A549 (cell line): ENCODE measurements at regions not wholly inside any gene's neighbourhood (a gene's known extent, or its start where the extent isn't known, plus 50 kb on each side); places are given as distances from the start of the nearest gene placed in this dataset.

Source experiments
- ATAC-seq, 2 experiments: fragments of 200-7000 bp in 1 of 2; fragments of >200 bp in 1 of 2; cut with Nextera tagmentation in 1 of 2; cut with Tn5 transposase in 1 of 2; 3 replicates each; pipeline versions ENCODE4 v1.8.0 to v1.9.1; 2018 to 2020; ENCODE audit warnings: mild to moderate bottlenecking in 1 of 2, moderate library complexity in 1 of 2
- CTCF ChIA-PET: fragments of 300-600 bp; sonication (Branson Sonifier 250); formaldehyde crosslinking; extraction: SDS; loops from one replicate; lab custom pipeline; 2021; ENCODE audit warnings: antibody characterized with exemption, inconsistent platforms; lab: Yijun Ruan, JAX
- POLR2A ChIA-PET: fragments of 350-600 bp; formaldehyde crosslinking; extraction: SDS; loops from one replicate; lab custom pipeline; 2021; ENCODE audit warnings: antibody characterized with exemption, inconsistent platforms; lab: Yijun Ruan, JAX
- DNase-seq, 2 experiments: peaks; one replicate each; pipeline versions ENCODE4 v3.0.0 to v3.0.0-alpha.2; 2011 to 2016; ENCODE audit warnings: low read depth in 1 of 2, low spot score in 1 of 2
- FAIRE-seq: peaks from 2 replicates; lab custom pipeline; 2011; peaks lifted over from hg19 to GRCh38; lab: Jason Lieb, UNC
- H3K27ac ChIP-seq, 2 experiments: fragments of >200 bp; sonication (Bioruptor Twin); formaldehyde crosslinking; 3 replicates each; pipeline ENCODE4 v1.5.1; 2016 to 2017
- H3K4me1 ChIP-seq: fragments of >200 bp; sonication (Bioruptor Twin); formaldehyde crosslinking; 3 replicates; pipeline ENCODE4 v1.6.1; 2016
- H3K4me2 ChIP-seq: fragments of >200 bp; sonication (Bioruptor Twin); formaldehyde crosslinking; 3 replicates; pipeline ENCODE4 v1.6.1; 2016
- H3K4me3 ChIP-seq: fragments of >200 bp; sonication (Bioruptor Twin); formaldehyde crosslinking; 3 replicates; pipeline ENCODE4 v1.5.1; 2016
- H3K9me3 ChIP-seq: fragments of >200 bp; sonication (Bioruptor Twin); formaldehyde crosslinking; 3 replicates; pipeline ENCODE4 v1.6.1; 2016
- CBX8 ChIP-seq: fragments of 200-600 bp; sonication (generic); IDR thresholded peaks from 2 replicates; pipeline ENCODE4 v1.6.1; 2016
- E2F6 ChIP-seq: IDR thresholded peaks from 2 replicates; pipeline ENCODE4 v1.6.1; 2012; ENCODE audit warnings: low read depth, borderline replicate concordance
- EHMT2 ChIP-seq: fragments of 200-600 bp; sonication (generic); IDR thresholded peaks from 2 replicates; pipeline ENCODE4 v1.6.1; 2016; ENCODE audit warnings: antibody characterized with exemption, low read depth, mild to moderate bottlenecking, moderate library complexity
- ESRRA ChIP-seq: fragments of 150-350 bp; IDR thresholded peaks from 2 replicates; pipeline ENCODE4 v1.6.1; 2014; ENCODE audit warnings: mild to moderate bottlenecking, low read length, borderline replicate concordance
- FOSB ChIP-seq: fragments of 250-450 bp; sonication (Bioruptor Pico); IDR thresholded peaks from 2 replicates; pipeline ENCODE4 v1.5.0; 2020; ENCODE audit warnings: mild to moderate bottlenecking, moderate library complexity
- FOSL2 ChIP-seq, 2 experiments: fragments of 450-650 bp in 1 of 2; fragments of >200 bp in 1 of 2; sonication (Bioruptor Twin) in 1 of 2; formaldehyde crosslinking; IDR thresholded peaks; 2 replicates each; pipeline versions ENCODE4 v1.5.0 to v1.6.1; 2016 to 2020; ENCODE audit warnings: mild to moderate bottlenecking in 1 of 2, moderate library complexity in 1 of 2
- HDAC2 ChIP-seq: fragments of 200-600 bp; sonication (generic); IDR thresholded peaks from 2 replicates; pipeline ENCODE4 v1.6.1; 2016
- HES2 ChIP-seq: fragments of >200 bp; sonication (Bioruptor Twin); formaldehyde crosslinking; IDR thresholded peaks from 2 replicates; pipeline ENCODE4 v1.6.1; 2016
- HEYL ChIP-seq: fragments of 250-450 bp; sonication (Bioruptor Pico); IDR thresholded peaks from 2 replicates; pipeline ENCODE4 v1.8.0; 2021; ENCODE audit warnings: mild to moderate bottlenecking, moderate library complexity
- HOXA7 ChIP-seq: fragments of 250-450 bp; sonication (Bioruptor Pico); IDR thresholded peaks from 2 replicates; pipeline ENCODE4 v1.5.0; 2020; ENCODE audit warnings: mild to moderate bottlenecking, moderate library complexity
- KDM5A ChIP-seq: fragments of 200-600 bp; sonication (generic); IDR thresholded peaks from 2 replicates; pipeline ENCODE4 v1.6.1; 2016; ENCODE audit warnings: antibody characterized with exemption, mild to moderate bottlenecking
- MAFK ChIP-seq: fragments of 450-650 bp; IDR thresholded peaks from 2 replicates; pipeline ENCODE4 v1.6.1; 2014; ENCODE audit not compliant: partially characterized antibody
- NFE2L2 ChIP-seq: fragments of 150-350 bp; conservative IDR thresholded peaks from 2 replicates; pipeline ENCODE4 v1.6.1; 2014; ENCODE audit warnings: low read length
- NR3C1 ChIP-seq: fragments of >200 bp; sonication (Bioruptor Twin); formaldehyde crosslinking; IDR thresholded peaks from 3 replicates; pipeline ENCODE4 v1.6.1; 2017
- POLR2A ChIP-seq: IDR thresholded peaks from 2 replicates; pipeline ENCODE4 v1.6.1; 2012; ENCODE audit warnings: mild to moderate bottlenecking, low read length
- POLR2AphosphoS2 ChIP-seq: conservative IDR thresholded peaks from 2 replicates; pipeline ENCODE4 v1.6.1; 2012; ENCODE audit warnings: low read length, improper control_type of control experiment, inconsistent platforms
- RAD21 ChIP-seq, 2 experiments: fragments of >200 bp in 1 of 2; sonication (Bioruptor Twin) in 1 of 2; formaldehyde crosslinking in 1 of 2; IDR thresholded peaks in 1 of 2; conservative IDR thresholded peaks in 1 of 2; 2 replicates in 1 of 2; 3 replicates in 1 of 2; pipeline ENCODE4 v1.6.1; 2012 to 2018; ENCODE audit warnings: inconsistent platforms in 1 of 2
- RCOR1 ChIP-seq: fragments of 150-350 bp; IDR thresholded peaks from 2 replicates; pipeline ENCODE4 v1.6.1; 2014; ENCODE audit warnings: antibody characterized with exemption, low read length, low read depth
- RFX5 ChIP-seq: fragments of 450-650 bp; IDR thresholded peaks from 2 replicates; pipeline ENCODE4 v1.7.1; 2014; ENCODE audit warnings: antibody characterized with exemption, mild to moderate bottlenecking, moderate library complexity
- RNF2 ChIP-seq: fragments of 200-600 bp; sonication (generic); IDR thresholded peaks from 2 replicates; pipeline ENCODE4 v1.6.1; 2016; ENCODE audit warnings: low read depth, mild to moderate bottlenecking, antibody characterized with exemption, moderate library complexity, borderline replicate concordance
- SMC3 ChIP-seq: fragments of >200 bp; sonication (Bioruptor Twin); formaldehyde crosslinking; IDR thresholded peaks from 3 replicates; pipeline ENCODE4 v1.6.1; 2018; ENCODE audit warnings: inconsistent platforms
- ZC3H11A ChIP-seq: fragments of 450-650 bp; IDR thresholded peaks from 2 replicates; pipeline ENCODE4 v1.6.1; 2014; ENCODE audit warnings: antibody characterized with exemption, mild to moderate bottlenecking
- ZFP36 ChIP-seq: fragments of 450-650 bp; IDR thresholded peaks from 2 replicates; pipeline ENCODE4 v1.6.1; 2014; ENCODE audit warnings: borderline replicate concordance; ENCODE audit not compliant: partially characterized antibody
- ZNF302 ChIP-seq: fragments of 250-450 bp; sonication (Bioruptor Pico); IDR thresholded peaks from 2 replicates; pipeline ENCODE4 v1.9.0; 2021; ENCODE audit warnings: inconsistent platforms, mild to moderate bottlenecking, moderate library complexity
- ZSCAN20 ChIP-seq: fragments of 250-450 bp; sonication (Bioruptor Pico); IDR thresholded peaks from 2 replicates; pipeline ENCODE4 v1.8.0; 2022; ENCODE audit warnings: mild to moderate bottlenecking, moderate library complexity
- WGBS: methylation state at CpG from one replicate; pipeline ENCODE4 v1.1.6; 2017; ENCODE audit errors: missing lambda C conversion rate; 5-methylcytosine and 5-hydroxymethylcytosine counted together
- TF ChIP-seq, protein P1 (sequence below): fragments of 450-650 bp; IDR thresholded peaks from 2 replicates; pipeline ENCODE4 v1.6.1; 2014; ENCODE audit warnings: antibody characterized with exemption
- TF ChIP-seq, protein P2 (sequence below): IDR thresholded peaks from 2 replicates; pipeline ENCODE4 v1.6.1; 2012
- TF ChIP-seq, protein P3 (sequence below): IDR thresholded peaks from 2 replicates; pipeline ENCODE4 v1.6.1; 2012

DNA sequence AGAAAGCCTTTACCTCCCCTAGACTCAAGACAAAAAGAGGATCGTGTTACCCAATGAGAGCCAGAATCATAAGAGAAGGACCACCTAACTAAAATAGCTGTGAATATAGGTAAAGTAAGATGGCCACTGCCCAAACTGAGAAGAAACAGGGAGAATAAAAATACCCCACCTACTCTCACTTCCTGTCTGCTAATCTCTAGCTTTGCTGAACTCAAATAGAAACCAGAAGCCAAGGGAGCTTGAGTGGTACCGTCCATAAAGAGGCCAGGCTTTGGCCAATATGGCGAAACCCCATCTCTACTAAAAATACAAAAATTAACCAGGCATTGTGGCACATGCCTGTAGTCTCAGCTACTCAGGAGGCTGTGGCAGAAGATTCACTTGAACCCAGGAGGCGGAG lies 123.0 kb upstream of the FST start:
- no peak for ATAC-seq
- H3K4me3 ChIP-seq = no peak overlapping the region
- H3K4me2 ChIP-seq = no peak overlapping the region
- 0 out of 3 replicates have a peak, but pooled peaks cover 5% of the 10 kb centered on the region for H3K9me3 ChIP-seq
- CTCF ChIA-PET = no interaction called here
- POLR2A ChIA-PET = no interaction called here
- H3K27ac ChIP-seq = no peak overlapping the region
- TF ChIP-seq ZFP36 (no peak), HOXA7 (CRISPR knock-in tag) (no peak), NR3C1 (no peak), HDAC2 (no peak), MAFK (no peak), FOSL2 (IDR thresholded peaks at IDR 0.05) (no peak), FOSL2 (CRISPR knock-in tag; IDR thresholded peaks at IDR 0.05) (no peak), CBX8 (no peak), FOSB (CRISPR knock-in tag) (no peak), ZNF302 (CRISPR knock-in tag) (no peak), EHMT2 (no peak), ZC3H11A (no peak), RCOR1 (no peak), ZSCAN20 (no peak), NFE2L2 (no peak), E2F6 (no peak), SMC3 (no peak)
- TF ChIP-seq, protein P1, sequence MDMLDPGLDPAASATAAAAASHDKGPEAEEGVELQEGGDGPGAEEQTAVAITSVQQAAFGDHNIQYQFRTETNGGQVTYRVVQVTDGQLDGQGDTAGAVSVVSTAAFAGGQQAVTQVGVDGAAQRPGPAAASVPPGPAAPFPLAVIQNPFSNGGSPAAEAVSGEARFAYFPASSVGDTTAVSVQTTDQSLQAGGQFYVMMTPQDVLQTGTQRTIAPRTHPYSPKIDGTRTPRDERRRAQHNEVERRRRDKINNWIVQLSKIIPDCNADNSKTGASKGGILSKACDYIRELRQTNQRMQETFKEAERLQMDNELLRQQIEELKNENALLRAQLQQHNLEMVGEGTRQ = no peak
- TF ChIP-seq, protein P2, sequence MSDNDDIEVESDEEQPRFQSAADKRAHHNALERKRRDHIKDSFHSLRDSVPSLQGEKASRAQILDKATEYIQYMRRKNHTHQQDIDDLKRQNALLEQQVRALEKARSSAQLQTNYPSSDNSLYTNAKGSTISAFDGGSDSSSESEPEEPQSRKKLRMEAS = no peak
- TF ChIP-seq, protein P3, sequence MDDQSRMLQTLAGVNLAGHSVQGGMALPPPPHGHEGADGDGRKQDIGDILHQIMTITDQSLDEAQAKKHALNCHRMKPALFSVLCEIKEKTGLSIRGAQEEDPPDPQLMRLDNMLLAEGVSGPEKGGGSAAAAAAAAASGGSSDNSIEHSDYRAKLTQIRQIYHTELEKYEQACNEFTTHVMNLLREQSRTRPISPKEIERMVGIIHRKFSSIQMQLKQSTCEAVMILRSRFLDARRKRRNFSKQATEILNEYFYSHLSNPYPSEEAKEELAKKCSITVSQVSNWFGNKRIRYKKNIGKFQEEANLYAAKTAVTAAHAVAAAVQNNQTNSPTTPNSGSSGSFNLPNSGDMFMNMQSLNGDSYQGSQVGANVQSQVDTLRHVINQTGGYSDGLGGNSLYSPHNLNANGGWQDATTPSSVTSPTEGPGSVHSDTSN = no peak
- no peak for FAIRE-seq
- WGBS = 86% methylated on average over 4 of the region's 4 CpGs
- peaks cover 37% of the 10 kb centered on the region for H3K4me1 ChIP-seq
- no peak for DNase-seq

GRCh38 chr5:53358794-53359193 lies 121.6 kb upstream of the FST start:
- Histone ChIP-seq H3K4me2 (no peak overlapping the region), H3K4me3 (no peak overlapping the region), H3K4me1 (peaks cover 49% of the 10 kb centered on the region), H3K9me3 (0 out of 3 replicates have a peak, but pooled peaks cover 5% of the 10 kb centered on the region), H3K27ac (no peak overlapping the region)
- ChIA-PET CTCF (interaction anchor here (0.7 to 1.1 kb wide), 2 partner anchors 11 to 171 kb away, joined by 3 to 4 read pairs; no protein-coding TSS in a partner anchor), POLR2A (no interaction called here)
- DNase-seq (no peak), FAIRE-seq (no peak), ATAC-seq (no peak)
- WGBS = 37% methylated on average over 2 of the region's 2 CpGs
- TF ChIP-seq KDM5A = no peak
- TF ChIP-seq RFX5 = no peak
- TF ChIP-seq POLR2AphosphoS2 = no peak
- TF ChIP-seq ESRRA = no peak
- TF ChIP-seq RNF2 = no peak
- no peak for TF ChIP-seq POLR2A
- TF ChIP-seq NR3C1 = no peak
- no peak for TF ChIP-seq HES2
- no peak for TF ChIP-seq E2F6
- TF ChIP-seq, protein P3 = no peak
- no peak for TF ChIP-seq RAD21 (conservative IDR thresholded peaks at IDR 0.05 in 1 of 2, IDR thresholded peaks at IDR 0.05 in 1 of 2)
- no peak for TF ChIP-seq HEYL (CRISPR knock-in tag)
